G401.6 (cell line): ENCODE measurements at regions not wholly inside any gene's neighbourhood (a gene's known extent, or its start where the extent isn't known, plus 50 kb on each side); places are given as distances from the start of the nearest gene placed in this dataset.

Experiments
- FAIRE-seq: peaks from 2 replicates; lab custom pipeline; 2012; peaks lifted over from hg19 to GRCh38; lab: Jason Lieb, UNC

GRCh38 chr1:88228114-88228513 is 456.0 kb upstream of the PKN2 start:
- no peak for FAIRE-seq

- FAIRE-seq = no peak
Measured at GRCh38 chr1:88230126-88230525, 453.9 kb upstream of the PKN2 start.

DNA sequence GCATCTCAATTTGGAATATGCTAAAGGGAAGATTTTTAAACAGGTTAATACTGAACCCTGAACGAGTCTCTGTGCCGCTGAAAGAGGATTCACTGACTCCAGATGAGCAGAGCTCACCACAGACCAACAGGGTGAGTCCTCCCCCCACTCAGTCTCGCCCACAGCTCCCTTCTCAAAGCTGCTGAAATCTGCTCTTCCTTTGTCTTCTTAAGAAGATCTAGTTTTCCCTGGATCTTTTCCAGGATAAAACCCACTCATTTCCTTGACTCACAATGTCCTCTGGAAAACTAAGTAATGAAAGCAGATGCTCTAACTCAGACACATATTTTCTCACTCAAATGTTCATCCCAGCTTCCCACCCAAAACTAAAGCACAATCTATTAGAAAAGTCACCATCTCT is 447.0 kb upstream of the PKN2 start:
- no peak for FAIRE-seq

- FAIRE-seq = no peak
Measured at GRCh38 chr1:88239205-88239604, 444.9 kb upstream of the PKN2 start.

GRCh38 chr1:88247666-88248065 is 436.4 kb upstream of the PKN2 start:
- FAIRE-seq = no peak

DNA sequence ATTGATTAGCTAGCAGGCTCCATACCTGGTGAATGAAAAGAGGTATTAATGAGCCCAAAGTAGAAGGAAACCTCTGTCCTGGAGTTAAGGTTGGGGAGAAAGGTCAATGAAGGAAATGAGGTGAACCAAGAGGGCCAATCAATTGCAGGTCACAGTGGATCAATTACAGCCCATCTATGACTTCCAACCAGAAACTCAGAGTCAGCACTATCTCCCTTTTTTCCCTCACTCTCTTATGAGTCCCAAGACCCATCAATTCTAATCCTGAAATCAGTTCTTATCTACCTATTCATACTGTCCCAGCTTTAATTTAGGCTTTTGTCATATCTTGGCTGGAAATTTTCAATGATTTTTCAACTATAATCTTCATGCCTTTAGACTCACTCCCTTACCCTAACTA is 433.2 kb upstream of the PKN2 start:
- no peak for FAIRE-seq

DNA sequence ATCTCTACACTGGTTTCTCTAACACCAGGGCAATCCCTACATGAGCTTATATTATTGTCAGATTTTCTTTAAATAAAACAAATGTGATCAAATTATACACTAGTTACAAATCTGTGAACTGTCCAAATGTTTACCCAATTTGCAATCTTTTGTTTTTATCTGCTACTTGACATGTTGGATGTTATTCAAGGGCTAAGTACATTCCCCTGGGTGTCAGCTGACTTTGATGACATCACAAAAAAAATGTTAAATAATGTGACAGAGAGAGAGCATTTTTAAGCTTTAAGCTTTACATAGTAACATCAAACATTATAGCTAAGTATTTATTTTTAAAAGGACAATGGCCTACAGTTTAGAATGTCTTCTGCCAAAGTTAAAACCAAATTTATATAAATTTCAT is 431.3 kb upstream of the PKN2 start:
- FAIRE-seq = no peak

GRCh38 chr1:88265606-88266005 is 418.5 kb upstream of the PKN2 start:
- FAIRE-seq = no peak

DNA sequence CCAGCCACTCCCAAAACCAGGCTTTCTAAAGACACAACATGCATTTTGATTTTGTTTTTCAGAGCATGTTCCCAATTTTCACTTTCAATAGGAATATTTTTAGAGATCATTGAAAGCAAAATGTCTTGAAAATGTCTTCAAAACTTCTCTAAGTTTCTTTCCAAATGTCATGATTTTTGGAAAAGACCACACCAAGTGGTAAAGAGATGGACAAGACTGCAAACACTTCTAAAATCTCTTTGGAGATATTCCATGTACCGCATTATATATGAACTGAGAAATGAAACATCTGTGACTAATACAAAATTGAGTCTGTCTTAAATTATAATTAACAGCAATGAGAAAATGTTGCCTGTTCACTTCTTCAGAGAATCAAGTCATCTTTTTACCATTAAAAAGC is 418.0 kb upstream of the PKN2 start:
- FAIRE-seq = no peak

- no peak for FAIRE-seq
Measured at GRCh38 chr1:88272216-88272615, 411.9 kb upstream of the PKN2 start.

DNA sequence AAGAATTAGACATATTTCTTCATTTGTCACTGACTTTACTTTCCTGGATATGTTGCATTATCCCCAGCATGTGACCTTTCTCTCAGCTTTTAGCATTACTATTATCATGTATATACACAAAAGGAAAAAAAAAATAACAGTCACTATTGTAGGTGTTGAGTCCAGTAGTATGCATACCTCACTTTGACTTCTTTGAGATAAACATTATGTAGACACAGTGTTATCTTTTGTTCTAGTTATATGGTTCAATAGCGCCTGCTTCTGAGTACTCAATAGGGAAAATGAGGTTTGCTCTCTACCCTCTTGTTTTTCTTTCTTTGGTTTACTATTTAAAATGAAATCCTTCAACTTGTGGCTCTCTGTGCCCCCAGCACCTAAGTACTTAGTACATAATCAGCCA is 409.6 kb upstream of the PKN2 start:
- no peak for FAIRE-seq

GRCh38 chr1:88275259-88275862 is 408.7 kb upstream of the PKN2 start:
- FAIRE-seq = no peak

DNA sequence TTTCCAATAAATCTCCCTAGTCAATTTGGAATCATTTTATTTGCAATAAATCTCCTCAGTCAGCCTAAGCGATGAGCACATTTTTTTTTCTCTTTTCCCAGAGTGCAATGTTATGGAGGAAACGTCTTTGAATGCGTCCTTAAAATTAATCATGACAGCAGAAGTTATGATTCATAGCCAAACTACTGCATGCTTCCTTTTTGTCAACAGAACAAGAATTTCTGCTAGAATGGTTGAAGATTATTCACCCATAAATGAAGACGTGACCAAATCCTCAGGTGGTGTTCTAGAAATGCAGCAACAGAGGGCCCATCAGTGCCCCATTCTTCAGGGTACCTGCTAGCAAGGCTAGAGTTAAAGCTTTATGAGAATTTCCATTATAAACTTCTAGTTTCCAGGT is 407.9 kb upstream of the PKN2 start:
- no peak for FAIRE-seq

DNA sequence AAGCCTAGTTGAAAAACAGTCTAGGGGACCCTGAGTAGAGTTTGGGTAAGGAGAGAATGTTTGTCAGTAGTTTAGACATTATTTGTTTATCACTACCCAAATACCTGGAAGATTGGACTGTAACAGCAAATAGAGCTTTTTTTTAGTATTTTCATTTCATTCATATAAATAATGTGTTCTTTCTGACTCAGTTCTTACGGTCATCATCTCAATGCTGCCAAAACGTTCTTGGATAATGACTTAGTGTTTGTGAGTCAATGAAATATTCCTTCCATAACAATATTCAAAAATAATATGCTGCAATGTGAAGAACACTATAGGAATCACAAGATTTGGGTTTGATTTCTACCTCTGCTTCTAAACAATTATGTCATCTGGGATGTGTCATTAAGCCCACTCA is 400.0 kb upstream of the PKN2 start:
- FAIRE-seq = no peak

- FAIRE-seq = no peak
Measured at GRCh38 chr1:88284666-88285366, 399.3 kb upstream of the PKN2 start.

- no peak for FAIRE-seq
Measured at GRCh38 chr1:88286716-88287115, 397.4 kb upstream of the PKN2 start.

GRCh38 chr1:88288571-88288970 is 395.5 kb upstream of the PKN2 start:
- no peak for FAIRE-seq

- FAIRE-seq = no peak
Measured at GRCh38 chr1:88289401-88290102, 394.5 kb upstream of the PKN2 start.

- no peak for FAIRE-seq
Measured at GRCh38 chr1:88291611-88292354, 392.3 kb upstream of the PKN2 start.

DNA sequence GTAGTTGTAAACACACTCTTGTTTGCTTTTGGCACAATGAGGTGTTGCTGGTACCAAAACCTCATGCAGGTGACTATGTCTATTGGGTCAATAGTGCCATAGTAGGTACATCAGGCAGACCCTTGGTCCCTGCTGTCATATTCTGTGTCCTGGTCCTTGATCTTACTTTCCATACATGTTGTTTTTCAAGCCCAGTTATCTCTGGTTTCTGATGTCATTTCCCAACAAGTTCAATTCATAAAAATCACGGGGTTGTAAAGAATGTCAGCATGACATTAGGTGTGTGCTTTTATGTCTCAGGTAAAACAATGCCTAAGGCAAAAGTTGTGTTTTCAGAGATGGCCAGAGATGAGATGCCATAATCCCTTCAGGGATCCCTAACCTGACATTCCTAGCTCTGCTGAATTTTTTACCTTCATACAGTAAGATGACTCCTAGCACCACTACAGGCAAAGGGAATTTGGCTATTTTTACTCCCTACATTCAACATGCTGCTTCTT is 390.3 kb upstream of the PKN2 start:
- no peak for FAIRE-seq

DNA sequence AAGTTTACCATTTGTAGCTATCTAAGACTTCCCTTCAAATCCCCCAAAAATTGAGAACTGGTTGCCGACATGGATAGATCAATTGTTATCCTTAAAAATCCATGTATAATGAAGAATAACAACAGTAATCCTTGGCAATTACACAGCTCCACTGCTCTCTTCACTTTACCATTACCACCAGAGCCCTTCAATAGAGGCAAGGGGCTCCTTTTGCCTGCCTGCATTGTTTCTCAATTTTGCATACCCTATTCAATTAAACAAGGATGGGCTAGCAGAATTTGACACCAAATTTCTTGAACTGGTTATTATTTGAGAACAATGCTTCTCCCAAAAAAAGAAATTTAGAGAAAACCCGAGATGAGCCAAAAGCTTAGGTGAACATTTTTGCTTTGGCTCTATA is 387.8 kb upstream of the PKN2 start:
- no peak for FAIRE-seq

- no peak for FAIRE-seq
Measured at GRCh38 chr1:88296642-88297041, 387.4 kb upstream of the PKN2 start.

DNA sequence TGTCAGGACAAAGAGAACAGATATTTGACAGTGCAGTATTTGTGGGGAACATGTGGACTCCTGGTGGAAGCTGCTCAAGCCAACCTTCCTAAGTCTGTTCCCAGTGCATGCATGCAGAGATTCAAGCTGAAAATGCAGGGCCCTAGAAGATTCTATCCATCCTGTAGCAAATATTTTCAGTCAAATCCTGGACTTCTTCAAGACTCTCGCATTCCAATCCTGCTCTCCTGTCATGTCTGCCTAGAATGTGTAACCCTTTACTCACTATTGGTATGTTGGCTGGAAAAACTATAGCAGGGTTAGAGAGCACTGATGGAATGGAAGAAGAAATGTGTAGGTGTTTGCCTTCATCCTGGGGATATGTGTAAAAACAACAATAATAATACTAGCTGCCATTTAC is 385.6 kb upstream of the PKN2 start:
- no peak for FAIRE-seq
